ENCODE measurements at regions not wholly inside any gene's neighbourhood (a gene's known extent, or its start where the extent isn't known, plus 50 kb on each side); places are given as distances from the start of the nearest gene placed in this dataset.
A peak's percentile ranks its signal among the peaks of the same experiment; 100 is the strongest.
"Not testable (repeated sequence)": the region's sequence is repeated elsewhere in the genome, so short reads cannot be mapped to it uniquely, and the experiment has no call there.

DNA sequence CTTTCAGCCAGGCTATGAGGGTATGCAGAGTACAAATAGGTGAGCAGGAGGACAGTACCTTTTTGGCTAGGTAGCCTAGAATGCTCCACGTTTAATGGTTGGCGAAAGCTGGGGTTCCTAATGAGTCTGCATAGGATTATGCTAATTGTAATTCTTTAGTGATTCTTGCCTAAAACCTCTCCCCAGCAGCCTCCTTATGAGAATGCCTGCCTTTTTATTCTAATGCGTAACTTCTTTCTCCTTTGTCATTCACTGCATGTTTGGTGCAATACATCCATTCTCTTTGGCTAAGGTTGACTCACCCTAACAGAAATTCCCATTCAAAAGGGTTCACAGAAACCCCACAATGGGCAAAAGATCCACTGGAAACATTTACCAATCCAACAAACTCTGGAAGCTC, 752.2 kb downstream of the FSCB start:
- no peaks in the 10 kb centered on the region for H3K36me3 Mint-ChIP-seq
- ATAC-seq (no peak), DNase-seq (ENCODE audit: low spot score) (no peak)
- peaks cover 13% of the 10 kb centered on the region for H3K9me3 Mint-ChIP-seq
- H3K27me3 Mint-ChIP-seq = no peaks in the 10 kb centered on the region
- H3K4me1 Mint-ChIP-seq (ENCODE audit: low read depth in 2 of 2) = no peaks in the 10 kb centered on the region
- H3K27ac Mint-ChIP-seq = no peak overlapping the region
- H3K4me3 Mint-ChIP-seq = no peak overlapping the region

GRCh38 chr14:43745746-43746145, 761.3 kb downstream of the FSCB start:
- no peaks in the 10 kb centered on the region for H3K27me3 Mint-ChIP-seq
- no peaks in the 10 kb centered on the region for H3K4me1 Mint-ChIP-seq (ENCODE audit: low read depth in 2 of 2)
- no peak for DNase-seq (ENCODE audit: low spot score)
- H3K4me3 Mint-ChIP-seq = no peak overlapping the region
- H3K9me3 Mint-ChIP-seq = peaks cover 6% of the 10 kb centered on the region
- H3K36me3 Mint-ChIP-seq = no peaks in the 10 kb centered on the region
- H3K27ac Mint-ChIP-seq = no peak overlapping the region
- ATAC-seq = no peak

GRCh38 chr14:43735932-43736331, 771.2 kb downstream of the FSCB start:
- Mint-ChIP-seq H3K36me3 (no peaks in the 10 kb centered on the region), H3K4me3 (no peak overlapping the region), H3K27me3 (no peaks in the 10 kb centered on the region), H3K27ac (no peak overlapping the region), H3K9me3 (peaks cover 4% of the 10 kb centered on the region), H3K4me1 (ENCODE audit: low read depth in 2 of 2) (no peaks in the 10 kb centered on the region)
- ATAC-seq = no peak
- no peak for DNase-seq (ENCODE audit: low spot score)

DNA sequence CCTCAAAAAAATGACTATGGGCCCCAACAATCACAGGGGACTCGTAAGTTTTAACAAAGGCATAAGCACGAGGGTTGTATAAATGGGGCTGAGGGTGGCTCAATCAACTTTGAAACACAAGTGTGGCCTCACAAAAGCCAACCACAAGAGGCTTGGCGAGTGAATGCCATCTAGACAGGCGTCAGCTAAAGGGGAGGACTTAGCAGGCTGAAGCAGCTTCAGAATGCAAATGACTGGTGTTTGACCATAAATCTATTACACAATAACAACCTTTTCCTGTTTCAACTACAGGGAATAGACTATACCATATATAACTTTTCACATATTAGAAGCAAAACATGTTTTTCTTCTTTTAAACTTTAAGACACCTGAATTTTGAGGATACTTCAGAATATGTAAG, 777.9 kb downstream of the FSCB start:
- H3K27ac Mint-ChIP-seq = no peak overlapping the region
- H3K4me1 Mint-ChIP-seq (ENCODE audit: low read depth in 2 of 2) = no peaks in the 10 kb centered on the region
- no peak for ATAC-seq
- no peaks in the 10 kb centered on the region for H3K36me3 Mint-ChIP-seq
- H3K27me3 Mint-ChIP-seq = no peaks in the 10 kb centered on the region
- H3K9me3 Mint-ChIP-seq = peaks cover 6% of the 10 kb centered on the region
- DNase-seq (ENCODE audit: low spot score) = no peak
- no peak overlapping the region for H3K4me3 Mint-ChIP-seq

- no peak for ATAC-seq
- Mint-ChIP-seq H3K4me3 (no peak overlapping the region), H3K36me3 (no peaks in the 10 kb centered on the region), H3K27ac (no peak overlapping the region), H3K27me3 (no peaks in the 10 kb centered on the region), H3K9me3 (peaks cover 7% of the 10 kb centered on the region), H3K4me1 (ENCODE audit: low read depth in 2 of 2) (no peaks in the 10 kb centered on the region)
- no peak for DNase-seq (ENCODE audit: low spot score)
These were observed 800.2 kb downstream of the FSCB start for GRCh38 chr14:43706900-43707299.

GRCh38 chr14:43698561-43699284, 808.4 kb downstream of the FSCB start:
- H3K9me3 Mint-ChIP-seq; H3K4me3 Mint-ChIP-seq; DNase-seq (ENCODE audit: low spot score); H3K27ac Mint-ChIP-seq; H3K36me3 Mint-ChIP-seq; H3K27me3 Mint-ChIP-seq; ATAC-seq; H3K4me1 Mint-ChIP-seq (ENCODE audit: low read depth in 2 of 2): not testable (repeated sequence)

DNA sequence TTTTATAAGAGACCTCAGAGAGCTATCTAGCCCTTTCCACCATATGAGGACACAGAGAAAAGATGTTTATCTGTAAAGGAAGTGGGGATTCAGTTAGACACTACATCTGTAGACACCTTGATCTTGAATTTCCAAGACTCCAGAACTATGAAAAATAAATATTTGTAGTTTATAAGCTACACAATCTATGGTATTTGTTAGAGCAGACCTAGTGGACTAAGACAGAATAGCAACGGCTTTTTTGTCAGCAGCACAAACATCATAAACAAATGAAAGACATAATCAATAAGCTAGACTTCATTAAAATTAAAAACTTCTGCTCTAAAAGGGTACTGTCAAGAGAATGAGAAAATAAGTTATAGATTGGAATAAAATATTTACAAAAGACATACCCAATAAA, 810.1 kb downstream of the FSCB start:
- Mint-ChIP-seq H3K36me3 (peaks cover 8% of the 10 kb centered on the region), H3K9me3 (peaks cover 7% of the 10 kb centered on the region), H3K27ac (no peak overlapping the region), H3K27me3 (no peaks in the 10 kb centered on the region), H3K4me1 (ENCODE audit: low read depth in 2 of 2) (no peaks in the 10 kb centered on the region), H3K4me3 (no peak overlapping the region)
- ATAC-seq = no peak
- no peak for DNase-seq (ENCODE audit: low spot score)

GRCh38 chr14:43692706-43693105, 814.4 kb downstream of the FSCB start:
- no peak for ATAC-seq
- Mint-ChIP-seq H3K4me1 (ENCODE audit: low read depth in 2 of 2) (no peaks in the 10 kb centered on the region), H3K27me3 (no peaks in the 10 kb centered on the region), H3K9me3 (peaks cover 3% of the 10 kb centered on the region), H3K4me3 (no peak overlapping the region), H3K27ac (no peak overlapping the region), H3K36me3 (no peaks in the 10 kb centered on the region)
- DNase-seq (ENCODE audit: low spot score) = no peak

GRCh38 chr14:43687921-43688320, 819.2 kb downstream of the FSCB start:
- Mint-ChIP-seq H3K4me1 (ENCODE audit: low read depth in 2 of 2) (no peaks in the 10 kb centered on the region), H3K36me3 (no peaks in the 10 kb centered on the region), H3K9me3 (peaks cover 3% of the 10 kb centered on the region), H3K27ac (no peak overlapping the region), H3K4me3 (no peak overlapping the region), H3K27me3 (no peaks in the 10 kb centered on the region)
- ATAC-seq (no peak), DNase-seq (ENCODE audit: low spot score) (no peak)

GRCh38 chr14:43677581-43677980, 829.5 kb downstream of the FSCB start:
- H3K27ac Mint-ChIP-seq = no peak overlapping the region
- peaks cover 4% of the 10 kb centered on the region for H3K36me3 Mint-ChIP-seq
- DNase-seq (ENCODE audit: low spot score) = no peak
- no peaks in the 10 kb centered on the region for H3K4me1 Mint-ChIP-seq (ENCODE audit: low read depth in 2 of 2)
- H3K9me3 Mint-ChIP-seq = peaks cover 17% of the 10 kb centered on the region
- H3K4me3 Mint-ChIP-seq = no peak overlapping the region
- H3K27me3 Mint-ChIP-seq = no peaks in the 10 kb centered on the region
- no peak for ATAC-seq

GRCh38 chr14:43674273-43674672, 832.8 kb downstream of the FSCB start:
- H3K36me3 Mint-ChIP-seq = peaks cover 4% of the 10 kb centered on the region
- no peaks in the 10 kb centered on the region for H3K27me3 Mint-ChIP-seq
- no peak for DNase-seq (ENCODE audit: low spot score)
- H3K27ac Mint-ChIP-seq = no peak overlapping the region
- H3K4me3 Mint-ChIP-seq = no peak overlapping the region
- H3K4me1 Mint-ChIP-seq (ENCODE audit: low read depth in 2 of 2) = no peaks in the 10 kb centered on the region
- ATAC-seq = no peak
- H3K9me3 Mint-ChIP-seq = peaks cover 29% of the 10 kb centered on the region

DNA sequence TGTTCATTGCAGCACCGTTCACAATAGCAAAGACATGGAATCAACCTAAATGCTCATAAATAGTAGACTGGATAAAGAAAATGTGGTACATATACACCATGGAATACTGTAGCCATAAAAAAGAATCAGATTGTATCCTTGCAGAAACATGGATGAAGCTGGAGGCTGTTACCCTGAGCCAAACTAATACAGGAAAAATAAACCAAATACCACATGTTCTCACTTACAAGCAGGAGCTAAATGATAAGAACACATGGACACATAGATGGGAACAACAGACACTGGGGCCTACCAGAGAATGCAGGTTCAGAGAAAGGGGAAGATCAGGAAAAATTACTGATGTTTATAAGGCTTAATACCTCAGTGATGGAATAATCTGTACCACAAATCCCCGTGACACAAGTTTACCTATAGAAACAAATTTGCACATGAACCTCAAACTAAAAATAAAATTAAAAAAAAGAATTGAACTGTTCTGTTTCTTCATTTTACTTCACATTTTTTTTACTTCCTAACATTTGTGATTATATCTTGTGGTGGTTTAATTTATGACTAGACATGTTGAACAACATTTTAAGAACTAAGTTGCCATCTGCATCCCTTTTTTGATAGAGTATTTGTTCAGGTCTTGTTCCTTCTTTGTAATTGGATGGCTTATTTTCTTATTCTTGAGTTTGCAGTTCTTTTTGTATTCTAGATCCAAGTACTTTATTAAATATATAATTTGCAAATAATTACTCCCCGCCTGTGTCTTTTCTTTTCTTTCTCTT, 835.2 kb downstream of the FSCB start:
- Mint-ChIP-seq H3K4me1 (ENCODE audit: low read depth in 2 of 2) (no peaks in the 10 kb centered on the region), H3K27me3 (no peaks in the 10 kb centered on the region), H3K9me3 (peaks cover 35% of the 10 kb centered on the region), H3K36me3 (peaks cover 15% of the 10 kb centered on the region), H3K4me3 (no peak overlapping the region), H3K27ac (no peak overlapping the region)
- no peak for DNase-seq (ENCODE audit: low spot score)
- no peak for ATAC-seq

- Mint-ChIP-seq H3K36me3 (peaks cover 19% of the 10 kb centered on the region), H3K4me1 (ENCODE audit: low read depth in 2 of 2) (no peaks in the 10 kb centered on the region), H3K4me3 (no peak overlapping the region), H3K9me3 (peaks cover 31% of the 10 kb centered on the region), H3K27me3 (no peaks in the 10 kb centered on the region), H3K27ac (no peak overlapping the region)
- DNase-seq (ENCODE audit: low spot score) = no peak
- no peak for ATAC-seq
These were observed 837.7 kb downstream of the FSCB start for GRCh38 chr14:43669355-43669754.

- Mint-ChIP-seq H3K9me3 (peaks cover 20% of the 10 kb centered on the region), H3K27ac (no peak overlapping the region), H3K4me3 (no peak overlapping the region), H3K4me1 (ENCODE audit: low read depth in 2 of 2) (no peaks in the 10 kb centered on the region), H3K36me3 (peaks cover 15% of the 10 kb centered on the region), H3K27me3 (no peaks in the 10 kb centered on the region)
- ATAC-seq (no peak), DNase-seq (ENCODE audit: low spot score) (peak; percentile 54)
These were observed 841.4 kb downstream of the FSCB start for GRCh38 chr14:43665570-43666267.

Measured in natural killer cell treated with Interleukin-12 subunit alpha and Interleukin-12 subunit beta and Interleukin-15 and Interleukin-18, amount 100 ng/mL, for 72 hours (primary cell).